Islet precursor cell (in vitro differentiated cells): ENCODE measurements at regions not wholly inside any gene's neighbourhood (a gene's known extent, or its start where the extent isn't known, plus 50 kb on each side); places are given as distances from the start of the nearest gene placed in this dataset.

ENCODE experiments used
- DNase-seq: peaks from one replicate; pipeline ENCODE4 v3.0.0-alpha.2; 2018

GRCh38 chr13:34777089-34777913 lies 164.8 kb upstream of the NBEA start:
- no peak for DNase-seq

GRCh38 chr13:34777914-34778303 lies 164.2 kb upstream of the NBEA start:
- no peak for DNase-seq

- no peak for DNase-seq
Measured at GRCh38 chr13:34779171-34779570, 162.9 kb upstream of the NBEA start.

- no peak for DNase-seq
Measured at GRCh38 chr13:34793301-34793700, 148.8 kb upstream of the NBEA start.

- no peak for DNase-seq
Measured at GRCh38 chr13:34803756-34804155, 138.3 kb upstream of the NBEA start.

GRCh38 chr13:34805347-34805746 lies 136.7 kb upstream of the NBEA start:
- no peak for DNase-seq

- no peak for DNase-seq
Measured at GRCh38 chr13:34808649-34809048, 133.4 kb upstream of the NBEA start.

GRCh38 chr13:34810996-34811395 lies 131.1 kb upstream of the NBEA start:
- no peak for DNase-seq

- no peak for DNase-seq
Measured at GRCh38 chr13:34815526-34815925, 126.5 kb upstream of the NBEA start.

- DNase-seq: no peak
Measured at GRCh38 chr13:34816245-34816884, 125.7 kb upstream of the NBEA start.

GRCh38 chr13:34816908-34817665 lies 125.0 kb upstream of the NBEA start:
- DNase-seq: no peak

- no peak for DNase-seq
Measured at GRCh38 chr13:34822650-34823049, 119.4 kb upstream of the NBEA start.

- DNase-seq: no peak
Measured at GRCh38 chr13:34826432-34826831, 115.6 kb upstream of the NBEA start.

- DNase-seq: peak; percentile 66
Measured at GRCh38 chr13:34833562-34834182, 108.4 kb upstream of the NBEA start.

- no peak for DNase-seq
Measured at GRCh38 chr13:34842466-34842865, 99.6 kb upstream of the NBEA start.

- no peak for DNase-seq
Measured at GRCh38 chr13:34847766-34848165, 94.3 kb upstream of the NBEA start.

GRCh38 chr13:34849406-34849805 lies 92.7 kb upstream of the NBEA start:
- no peak for DNase-seq

GRCh38 chr13:34853161-34853560 lies 88.9 kb upstream of the NBEA start:
- no peak for DNase-seq

GRCh38 chr13:34857558-34858325 lies 84.3 kb upstream of the NBEA start:
- no peak for DNase-seq

- DNase-seq: no peak
Measured at GRCh38 chr13:34862311-34862710, 79.8 kb upstream of the NBEA start.

GRCh38 chr13:34862716-34863115 lies 79.4 kb upstream of the NBEA start:
- DNase-seq: no peak

- DNase-seq: peak; percentile 65
Measured at GRCh38 chr13:34863360-34864135, 78.5 kb upstream of the NBEA start.
